AG10803 (cell line): ENCODE measurements at regions not wholly inside any gene's neighbourhood (a gene's known extent, or its start where the extent isn't known, plus 50 kb on each side); places are given as distances from the start of the nearest gene placed in this dataset.

ENCODE experiments used
- DNase-seq: peaks from one replicate; pipeline ENCODE4 v3.0.0; 2010; ENCODE audit warnings: low read depth
- H3K4me3 ChIP-seq: 2 replicates; pipeline ENCODE4 v1.5.1; 2011; ENCODE audit warnings: mild to moderate bottlenecking, low read length, control low read depth
- TF ChIP-seq, protein P1 (sequence below): conservative IDR thresholded peaks from 2 replicates; pipeline ENCODE4 v1.5.1; 2011; ENCODE audit warnings: mild to moderate bottlenecking, low read length, control low read depth, inconsistent platforms

DNA sequence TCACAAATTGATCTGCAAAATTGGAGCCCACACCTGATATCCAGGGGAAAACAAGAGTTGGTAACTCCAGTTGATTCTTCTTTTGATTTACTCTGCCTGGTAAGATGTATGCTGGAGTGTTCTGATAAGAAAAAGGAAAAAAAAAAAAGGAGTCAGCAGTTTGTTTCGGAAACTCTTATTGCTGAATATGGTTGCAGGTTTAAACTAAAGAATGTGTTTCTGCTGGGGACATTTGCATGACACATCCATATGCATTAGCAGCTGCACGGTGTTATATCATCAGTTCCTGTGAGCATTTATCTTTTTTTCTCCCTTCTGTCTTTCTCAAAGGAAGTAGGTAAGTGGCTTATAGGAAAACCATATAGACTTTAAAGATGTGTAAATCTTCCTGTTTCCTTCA lies 418.5 kb upstream of the ESRRG start:
- TF ChIP-seq, protein P1, sequence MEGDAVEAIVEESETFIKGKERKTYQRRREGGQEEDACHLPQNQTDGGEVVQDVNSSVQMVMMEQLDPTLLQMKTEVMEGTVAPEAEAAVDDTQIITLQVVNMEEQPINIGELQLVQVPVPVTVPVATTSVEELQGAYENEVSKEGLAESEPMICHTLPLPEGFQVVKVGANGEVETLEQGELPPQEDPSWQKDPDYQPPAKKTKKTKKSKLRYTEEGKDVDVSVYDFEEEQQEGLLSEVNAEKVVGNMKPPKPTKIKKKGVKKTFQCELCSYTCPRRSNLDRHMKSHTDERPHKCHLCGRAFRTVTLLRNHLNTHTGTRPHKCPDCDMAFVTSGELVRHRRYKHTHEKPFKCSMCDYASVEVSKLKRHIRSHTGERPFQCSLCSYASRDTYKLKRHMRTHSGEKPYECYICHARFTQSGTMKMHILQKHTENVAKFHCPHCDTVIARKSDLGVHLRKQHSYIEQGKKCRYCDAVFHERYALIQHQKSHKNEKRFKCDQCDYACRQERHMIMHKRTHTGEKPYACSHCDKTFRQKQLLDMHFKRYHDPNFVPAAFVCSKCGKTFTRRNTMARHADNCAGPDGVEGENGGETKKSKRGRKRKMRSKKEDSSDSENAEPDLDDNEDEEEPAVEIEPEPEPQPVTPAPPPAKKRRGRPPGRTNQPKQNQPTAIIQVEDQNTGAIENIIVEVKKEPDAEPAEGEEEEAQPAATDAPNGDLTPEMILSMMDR, result no peak
- no peak overlapping the region for H3K4me3 ChIP-seq
- DNase-seq, result no peak

DNA sequence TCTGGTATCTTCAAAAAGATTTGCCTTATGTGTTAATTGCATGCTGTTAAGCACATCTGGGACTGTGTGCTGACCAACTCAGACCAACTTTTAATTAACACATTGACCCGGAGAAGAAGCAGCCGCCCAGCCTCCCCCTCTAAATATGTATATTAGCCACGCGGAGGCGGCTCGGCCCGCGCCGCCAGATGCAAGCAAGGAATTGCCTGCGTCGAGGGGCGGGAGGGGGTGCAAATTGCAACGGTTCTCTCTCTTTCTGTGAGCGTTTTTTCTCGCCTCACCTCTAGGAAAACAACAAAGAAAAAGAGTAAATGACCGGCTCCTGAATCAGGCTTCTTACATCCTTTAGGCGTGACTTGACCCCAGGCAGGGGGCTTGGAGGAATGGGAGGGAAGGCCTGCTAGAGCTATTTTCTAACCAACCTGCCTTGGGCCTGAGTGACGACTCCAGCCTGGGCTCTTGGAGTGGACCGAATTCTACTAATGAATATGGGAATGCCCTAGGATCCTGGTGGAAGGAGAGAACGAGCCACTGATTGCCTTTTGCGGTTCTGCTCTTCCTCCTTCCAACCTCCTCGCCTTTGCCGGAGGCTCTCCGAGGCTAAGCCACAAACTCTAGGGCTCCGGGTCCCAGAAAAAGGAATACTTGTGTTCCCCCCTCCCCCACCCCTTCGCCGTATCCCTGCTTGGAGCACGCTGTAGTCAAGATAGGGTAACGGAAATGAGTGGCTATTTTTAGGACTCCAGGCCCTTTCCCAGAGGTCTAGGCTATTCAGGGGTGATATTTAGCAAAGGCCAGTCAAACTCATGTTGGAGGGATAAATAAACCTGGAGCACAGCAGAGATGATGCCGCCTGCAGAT lies 417.0 kb upstream of the ESRRG start:
- TF ChIP-seq, protein P1, result no peak
- no peak for DNase-seq
- no peak overlapping the region for H3K4me3 ChIP-seq

DNA sequence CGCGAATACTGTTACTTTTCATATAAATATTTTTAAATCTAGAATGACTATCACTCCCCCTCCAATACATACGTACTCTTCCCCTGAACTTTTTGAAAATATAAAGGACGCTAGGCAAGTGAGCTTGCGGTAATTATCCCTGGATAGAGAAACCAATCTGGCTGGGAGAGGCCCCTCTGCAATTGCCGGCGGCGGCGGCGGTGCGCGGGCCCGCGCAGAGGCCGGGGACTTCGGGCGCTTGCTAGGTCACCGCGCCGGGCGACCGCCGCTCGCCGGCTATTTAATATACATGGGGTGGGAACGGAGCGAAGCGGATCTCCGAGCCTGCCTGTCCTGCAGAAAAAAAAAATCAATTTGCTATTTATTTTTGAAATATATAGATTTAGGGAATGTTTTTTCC lies 416.3 kb upstream of the ESRRG start:
- DNase-seq, result no peak
- TF ChIP-seq, protein P1, result no peak
- no peak overlapping the region for H3K4me3 ChIP-seq

DNA sequence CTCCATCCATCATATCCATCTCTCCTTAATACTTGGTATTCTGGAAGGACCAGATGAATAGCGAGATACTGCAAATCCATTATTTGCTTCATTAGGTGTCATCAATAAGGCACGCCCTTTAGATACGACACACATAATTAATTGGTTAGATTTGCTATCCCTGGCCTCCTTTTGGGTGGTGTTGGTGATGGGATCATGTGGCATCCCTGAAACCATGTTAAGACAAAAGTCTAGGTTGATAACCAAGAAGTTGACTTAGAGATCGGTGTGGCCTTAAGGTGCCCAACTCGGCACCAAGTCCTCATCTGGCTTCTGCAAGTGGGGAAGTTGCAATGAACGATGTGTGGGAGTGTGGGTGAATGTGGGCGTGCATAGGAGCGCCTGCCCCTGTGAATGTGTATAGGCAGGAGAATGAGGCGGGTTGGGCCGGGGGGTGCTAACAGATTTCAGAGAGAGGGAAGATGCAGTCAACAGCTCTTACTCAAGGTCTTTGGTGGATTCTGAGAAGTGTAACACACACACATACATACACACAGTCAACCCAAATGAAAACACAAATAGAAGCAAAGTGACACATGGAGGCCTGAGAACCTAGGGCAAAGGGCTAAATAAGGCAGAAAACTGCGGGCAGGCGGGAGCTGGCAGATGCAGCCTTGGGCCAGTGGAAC lies 415.7 kb upstream of the ESRRG start:
- no peak for DNase-seq
- TF ChIP-seq, protein P1, result no peak
- no peak overlapping the region for H3K4me3 ChIP-seq

DNA sequence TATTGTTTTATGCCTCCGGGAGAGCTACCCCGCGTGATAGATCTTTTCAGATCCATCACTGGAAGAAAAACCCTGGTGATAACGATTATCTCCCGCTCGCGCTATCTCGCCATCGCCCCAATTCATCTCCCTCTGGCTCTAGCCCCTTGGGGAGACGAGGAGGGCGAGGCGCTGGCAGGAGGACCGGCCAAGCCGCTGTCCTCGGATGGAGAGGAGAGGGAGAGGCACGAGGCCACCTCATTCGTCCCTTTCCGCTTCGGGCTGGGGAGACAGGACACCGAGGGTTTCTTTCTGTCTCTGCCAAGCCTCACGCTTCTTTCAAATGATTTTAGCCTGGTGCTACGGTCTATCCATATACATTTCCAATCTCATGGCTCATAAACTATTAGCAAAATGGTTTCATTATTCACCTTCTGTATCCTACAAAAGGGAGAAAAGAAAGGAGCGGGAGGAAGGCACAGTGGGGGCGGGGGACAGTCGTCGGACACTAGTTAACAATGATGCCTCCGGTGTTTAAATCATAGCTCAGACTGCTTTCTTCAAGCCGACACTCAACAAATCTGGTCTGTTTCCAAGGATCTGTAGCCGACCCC lies 415.0 kb upstream of the ESRRG start:
- TF ChIP-seq, protein P1, result no peak
- H3K4me3 ChIP-seq, result no peak overlapping the region
- no peak for DNase-seq

DNA sequence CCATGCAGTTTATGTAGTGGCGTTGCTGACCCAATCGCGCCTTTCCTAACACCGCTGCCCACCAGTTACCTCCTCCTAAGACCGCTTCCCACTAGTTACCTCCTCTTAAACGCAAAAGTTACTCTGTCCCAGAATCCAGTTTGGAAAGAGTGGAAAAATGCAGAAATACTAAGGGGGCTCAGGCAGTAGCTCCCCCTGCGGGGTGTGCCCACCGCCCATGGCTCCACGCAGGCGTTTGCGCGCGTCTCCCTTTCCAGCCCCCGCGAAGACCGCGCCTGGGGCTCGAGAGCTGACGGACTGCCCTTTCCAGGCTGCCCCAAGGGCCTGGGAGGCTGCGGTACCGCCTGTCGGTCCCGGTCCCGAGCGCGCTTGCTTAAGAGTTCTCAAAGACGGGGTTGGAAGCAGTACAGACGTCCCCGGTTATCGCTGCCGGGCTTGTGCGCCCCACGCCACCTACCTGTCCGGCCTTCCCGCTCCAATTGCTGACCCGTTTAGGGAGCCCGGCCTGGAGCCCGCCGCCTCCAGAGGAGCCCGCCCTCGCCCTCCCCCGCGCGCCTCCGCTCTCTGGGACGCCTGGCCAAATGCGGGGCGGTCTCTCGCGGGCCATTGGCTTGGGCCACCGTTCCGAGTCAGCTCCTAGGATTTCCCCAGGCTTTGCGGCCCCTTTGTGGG lies 414.1 kb upstream of the ESRRG start:
- TF ChIP-seq, protein P1, result no peak
- no peak overlapping the region for H3K4me3 ChIP-seq
- no peak for DNase-seq
